OCI-LY3 (cell line): ENCODE measurements at regions not wholly inside any gene's neighbourhood (a gene's known extent, or its start where the extent isn't known, plus 50 kb on each side); places are given as distances from the start of the nearest gene placed in this dataset.

Source experiments
- H2AFZ ChIP-seq: fragments of 200-600, 300-600 bp; shearing (Covaris generic); 2 replicates; pipeline ENCODE4 v1.6.0; 2014; ENCODE audit warnings: antibody characterized with exemption, low read depth, low read length
- H3K27ac ChIP-seq: fragments of 200-600, 300-600 bp; sonication (generic); 2 replicates; pipeline ENCODE4 v1.5.1; 2014; ENCODE audit warnings: mild to moderate bottlenecking, low read length, moderate library complexity, mixed read lengths
- H3K27me3 ChIP-seq: fragments of 200-600, 300-600 bp; sonication (generic); 2 replicates; pipeline ENCODE4 v1.6.1; 2014; ENCODE audit warnings: low read depth, low read length, mixed read lengths
- H3K36me3 ChIP-seq: fragments of 200-600, 300-600 bp; sonication (generic); replicated peaks from 2 replicates; pipeline ENCODE3; 2014; ENCODE audit warnings: low read depth, low read length, mixed read lengths
- H3K4me1 ChIP-seq: fragments of 300-600, 200-600 bp; sonication (generic); 2 replicates; pipeline ENCODE4 v1.6.1; 2014; ENCODE audit warnings: low read length, mixed read lengths
- H3K4me2 ChIP-seq: fragments of 200-600, 300-600 bp; sonication (generic); 2 replicates; pipeline ENCODE4 v1.6.1; 2014; ENCODE audit warnings: low read length, mixed read lengths
- H3K4me3 ChIP-seq: fragments of 300-600, 200-600 bp; sonication (generic); 2 replicates; pipeline ENCODE4 v1.5.1; 2014; ENCODE audit warnings: antibody characterized with exemption, mild to moderate bottlenecking, low read length, moderate library complexity
- H3K79me2 ChIP-seq: fragments of 300-600, 200-600 bp; shearing (Covaris generic); 2 replicates; pipeline ENCODE4 v1.6.1; 2014; ENCODE audit warnings: mild to moderate bottlenecking, low read length, mixed read lengths
- H3K9ac ChIP-seq: fragments of 300-600, 200-600 bp; shearing (Covaris generic); 2 replicates; pipeline ENCODE4 v1.6.0; 2014; ENCODE audit warnings: mild to moderate bottlenecking, low read length, moderate library complexity
- H3K9me3 ChIP-seq: fragments of 200-600, 300-600 bp; shearing (Covaris generic); 2 replicates; pipeline ENCODE4 v1.6.1; 2014; ENCODE audit warnings: low read length, mixed read lengths; ENCODE audit not compliant: insufficient read depth
- H4K20me1 ChIP-seq: fragments of 200-600, 300-600 bp; sonication (generic); 2 replicates; pipeline ENCODE4 v1.6.1; 2016; ENCODE audit warnings: low read length, mixed read lengths; ENCODE audit not compliant: insufficient read depth
- EZH2phosphoT487 ChIP-seq: fragments of 200-600 bp; shearing (Covaris generic); IDR thresholded peaks from 2 replicates; pipeline ENCODE4 v1.6.1; 2018; ENCODE audit warnings: antibody characterized with exemption, mixed run types, low read depth
- TF ChIP-seq, protein P1 (sequence below): fragments of 200-600, 300-600 bp; sonication (generic); IDR thresholded peaks from 2 replicates; pipeline ENCODE4 v1.5.1; 2014; ENCODE audit warnings: antibody characterized with exemption, low read length, low read depth

DNA sequence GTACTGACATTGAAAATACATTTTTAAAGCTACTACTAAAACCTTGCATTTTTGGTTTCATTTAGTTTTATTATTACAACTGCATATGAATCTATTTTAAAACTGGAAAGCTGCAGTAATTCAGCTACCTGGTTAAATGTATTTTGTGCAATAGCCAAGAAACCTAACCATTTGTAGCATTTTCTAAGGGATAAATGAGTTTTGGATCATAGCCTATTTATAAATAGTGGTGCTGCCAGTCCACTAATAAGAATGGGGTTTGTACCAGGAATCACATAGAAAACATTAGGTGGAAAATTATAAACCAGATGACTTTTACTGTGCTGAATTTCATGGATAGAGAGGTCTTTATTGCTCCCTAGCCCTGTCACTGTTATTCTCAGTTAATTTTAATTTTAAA lies 454.7 kb downstream of the DIPK2A start:
- no peak overlapping the region for H3K27ac ChIP-seq
- no peak overlapping the region for H2AFZ ChIP-seq
- H3K9me3 ChIP-seq: no peaks in the 10 kb centered on the region
- H3K27me3 ChIP-seq: no peaks in the 10 kb centered on the region
- no peaks in the 10 kb centered on the region for H4K20me1 ChIP-seq
- H3K4me3 ChIP-seq: no peak overlapping the region
- no peaks in the 10 kb centered on the region for H3K36me3 ChIP-seq
- H3K9ac ChIP-seq: no peak overlapping the region
- no peaks in the 10 kb centered on the region for H3K79me2 ChIP-seq
- no peak for TF ChIP-seq EZH2phosphoT487
- TF ChIP-seq, protein P1, sequence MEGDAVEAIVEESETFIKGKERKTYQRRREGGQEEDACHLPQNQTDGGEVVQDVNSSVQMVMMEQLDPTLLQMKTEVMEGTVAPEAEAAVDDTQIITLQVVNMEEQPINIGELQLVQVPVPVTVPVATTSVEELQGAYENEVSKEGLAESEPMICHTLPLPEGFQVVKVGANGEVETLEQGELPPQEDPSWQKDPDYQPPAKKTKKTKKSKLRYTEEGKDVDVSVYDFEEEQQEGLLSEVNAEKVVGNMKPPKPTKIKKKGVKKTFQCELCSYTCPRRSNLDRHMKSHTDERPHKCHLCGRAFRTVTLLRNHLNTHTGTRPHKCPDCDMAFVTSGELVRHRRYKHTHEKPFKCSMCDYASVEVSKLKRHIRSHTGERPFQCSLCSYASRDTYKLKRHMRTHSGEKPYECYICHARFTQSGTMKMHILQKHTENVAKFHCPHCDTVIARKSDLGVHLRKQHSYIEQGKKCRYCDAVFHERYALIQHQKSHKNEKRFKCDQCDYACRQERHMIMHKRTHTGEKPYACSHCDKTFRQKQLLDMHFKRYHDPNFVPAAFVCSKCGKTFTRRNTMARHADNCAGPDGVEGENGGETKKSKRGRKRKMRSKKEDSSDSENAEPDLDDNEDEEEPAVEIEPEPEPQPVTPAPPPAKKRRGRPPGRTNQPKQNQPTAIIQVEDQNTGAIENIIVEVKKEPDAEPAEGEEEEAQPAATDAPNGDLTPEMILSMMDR: no peak
- no peak overlapping the region for H3K4me2 ChIP-seq
- peaks cover 23% of the 10 kb centered on the region for H3K4me1 ChIP-seq

DNA sequence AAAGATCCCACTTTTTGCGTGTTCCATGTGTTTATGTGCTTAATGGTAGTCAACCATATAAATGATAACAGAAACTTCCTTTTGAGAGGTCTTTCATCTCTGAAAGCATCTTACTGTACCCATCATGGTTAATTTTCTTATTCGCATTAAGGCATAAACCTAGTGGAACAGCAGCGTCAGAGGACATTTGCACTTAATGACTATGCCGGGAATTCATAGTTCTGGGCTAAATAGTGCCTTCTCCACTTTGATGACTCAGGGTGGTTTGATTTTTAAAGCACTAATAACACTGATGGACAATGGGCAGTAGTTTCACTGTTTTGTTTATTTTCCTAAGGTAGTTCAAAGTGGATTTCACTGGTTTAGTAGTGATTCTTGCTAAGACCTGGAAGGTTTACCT lies 455.3 kb downstream of the DIPK2A start:
- H4K20me1 ChIP-seq: no peaks in the 10 kb centered on the region
- H3K9me3 ChIP-seq: no peaks in the 10 kb centered on the region
- peaks cover 29% of the 10 kb centered on the region for H3K4me1 ChIP-seq
- H3K4me3 ChIP-seq: no peak overlapping the region
- H3K79me2 ChIP-seq: no peaks in the 10 kb centered on the region
- no peak overlapping the region for H3K4me2 ChIP-seq
- no peak overlapping the region for H2AFZ ChIP-seq
- H3K9ac ChIP-seq: no peak overlapping the region
- no peak overlapping the region for H3K27ac ChIP-seq
- H3K36me3 ChIP-seq: no peaks in the 10 kb centered on the region
- H3K27me3 ChIP-seq: no peaks in the 10 kb centered on the region
- no peak for TF ChIP-seq EZH2phosphoT487

DNA sequence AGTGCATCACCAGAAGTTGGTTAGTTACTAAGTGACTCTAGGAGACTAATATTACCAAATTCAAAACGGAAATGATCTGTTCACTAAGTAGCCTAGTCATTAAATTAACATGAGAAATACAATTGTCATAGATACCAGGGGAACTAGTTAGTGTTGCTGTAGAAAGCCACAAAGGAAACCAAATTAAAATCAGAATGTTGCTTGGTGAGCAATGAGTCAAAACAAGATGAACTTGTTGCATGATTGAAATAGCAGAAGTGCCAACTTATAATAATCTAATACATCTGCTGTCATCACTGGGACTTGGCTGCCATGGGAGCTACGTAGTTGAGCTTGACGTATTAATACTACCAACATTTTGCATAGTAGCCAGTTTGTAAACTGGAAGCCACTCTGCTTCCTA lies 458.1 kb downstream of the DIPK2A start:
- TF ChIP-seq, protein P1: no peak
- TF ChIP-seq EZH2phosphoT487: no peak
- no peaks in the 10 kb centered on the region for H3K79me2 ChIP-seq
- H3K4me1 ChIP-seq: peaks cover 53% of the 10 kb centered on the region
- peak overlapping the region; percentile 52 for H3K4me3 ChIP-seq
- H3K27me3 ChIP-seq: no peaks in the 10 kb centered on the region
- peak overlapping the region; percentile 78 for H3K4me2 ChIP-seq
- no peaks in the 10 kb centered on the region for H3K9me3 ChIP-seq
- no peak overlapping the region for H2AFZ ChIP-seq
- H3K27ac ChIP-seq: peak overlapping the region; percentile 82
- H3K9ac ChIP-seq: peak overlapping the region; percentile 26; the same call in 1 of the 2 replicates
- no peaks in the 10 kb centered on the region for H3K36me3 ChIP-seq
- no peaks in the 10 kb centered on the region for H4K20me1 ChIP-seq

DNA sequence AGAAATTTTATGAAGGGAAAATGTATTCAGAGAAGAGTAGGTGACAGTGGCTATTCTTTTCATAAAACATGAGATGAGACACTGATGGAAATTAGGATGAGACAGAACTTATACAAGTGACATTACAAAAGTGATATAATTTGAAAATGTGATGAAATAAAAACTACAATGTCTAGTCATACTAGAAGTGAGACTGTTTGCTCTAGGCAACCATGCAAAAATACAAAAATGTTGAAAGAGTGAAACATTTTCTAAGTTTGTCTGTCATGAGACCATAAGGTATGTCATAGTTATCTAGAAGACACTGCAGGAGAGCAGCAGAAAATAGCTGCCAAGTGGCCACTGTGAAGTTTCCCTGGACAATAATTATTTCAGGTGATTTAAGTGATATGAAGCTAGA lies 459.5 kb downstream of the DIPK2A start:
- Histone ChIP-seq H3K4me2 (peak overlapping the region; percentile 78), H3K27ac (peak overlapping the region; percentile 82), H3K9ac (peak overlapping the region; percentile 26; the same call in 1 of the 2 replicates), H3K4me3 (0 out of 2 replicates have a peak overlapping the region, but pooled peaks have one; percentile 1), H3K79me2 (no peaks in the 10 kb centered on the region), H3K27me3 (no peaks in the 10 kb centered on the region), H3K9me3 (no peaks in the 10 kb centered on the region), H2AFZ (no peak overlapping the region), H3K4me1 (peaks cover 54% of the 10 kb centered on the region), H3K36me3 (no peaks in the 10 kb centered on the region), H4K20me1 (no peaks in the 10 kb centered on the region)
- TF ChIP-seq EZH2phosphoT487: no peak
- TF ChIP-seq, protein P1: no peak
